GM23248 (cell line): ENCODE measurements at regions not wholly inside any gene's neighbourhood (a gene's known extent, or its start where the extent isn't known, plus 50 kb on each side); places are given as distances from the start of the nearest gene placed in this dataset.

Source experiments
- EZH2 ChIP-seq: fragments of 200-600 bp; sonication (generic); IDR thresholded peaks from 2 replicates; pipeline ENCODE4 v1.6.1; 2018; ENCODE audit warnings: antibody characterized with exemption, mild to moderate bottlenecking; ENCODE audit not compliant: insufficient read depth, poor library complexity, severe bottlenecking
- EZH2phosphoT487 ChIP-seq: fragments of 200-600 bp; sonication (generic); IDR thresholded peaks from 2 replicates; pipeline ENCODE4 v1.6.1; 2018; ENCODE audit warnings: antibody characterized with exemption, moderate library complexity, mild to moderate bottlenecking, low read depth; ENCODE audit not compliant: insufficient read depth

- TF ChIP-seq EZH2, result no peak
- TF ChIP-seq EZH2phosphoT487, result no peak
These were observed 65.4 kb upstream of the SLC1A1 start for GRCh38 chr9:4424891-4425290.
